Stimulated activated naive B cell treated with anti-CD40 and anti-IgM and Interleukin-4, amounts not matched to agents 10 μg/mL and 1 μg/mL and 100 μg/mL, for 72 hours (primary cell): ENCODE measurements at regions not wholly inside any gene's neighbourhood (a gene's known extent, or its start where the extent isn't known, plus 50 kb on each side); places are given as distances from the start of the nearest gene placed in this dataset.
"Not testable (repeated sequence)": the region's sequence is repeated elsewhere in the genome, so short reads cannot be mapped to it uniquely, and the experiment has no call there.

Experiments
- ATAC-seq, 2 donors: fragments of 150-1000 bp; cut with Tn5 transposase; replicated peaks; 2 replicates each; pipeline ENCODE4 v1.10.0; 2021; ENCODE audit warnings: moderate library complexity in 1 of 2
- DNase-seq: peaks from one replicate; pipeline ENCODE4 v3.0.0; 2021
- H3K27ac Mint-ChIP-seq: one replicate; pipeline ENCODE4 v1.8.0; 2022; ENCODE audit warnings: mild to moderate bottlenecking, mixed read lengths
- H3K27me3 Mint-ChIP-seq, 2 donors: one replicate each; pipeline ENCODE4 v1.8.0; 2022; ENCODE audit warnings: mixed read lengths in 2 of 2
- H3K36me3 Mint-ChIP-seq, 2 donors: one replicate each; pipeline ENCODE4 v1.8.0; 2022; ENCODE audit warnings: mixed read lengths in 2 of 2, mild to moderate bottlenecking in 1 of 2
- H3K4me1 Mint-ChIP-seq, 2 donors: one replicate each; pipeline ENCODE4 v1.8.0; 2022; ENCODE audit warnings: mixed read lengths in 2 of 2, mild to moderate bottlenecking in 1 of 2
- H3K4me3 Mint-ChIP-seq, 2 donors: one replicate each; pipeline ENCODE4 v1.8.0; 2022; ENCODE audit warnings: mild to moderate bottlenecking in 2 of 2, mixed read lengths in 2 of 2, moderate library complexity in 1 of 2
- H3K9me3 Mint-ChIP-seq, 2 donors: one replicate each; pipeline ENCODE4 v1.8.0; 2022; ENCODE audit warnings: mixed read lengths in 2 of 2, mild to moderate bottlenecking in 1 of 2

GRCh38 chr6:18602931-18603330, 215.8 kb downstream of the RNF144B start:
- H3K27me3 Mint-ChIP-seq: peaks cover 32 to 41% of the 10 kb centered on the region in 2 donors
- no peaks in the 10 kb centered on the region for H3K4me1 Mint-ChIP-seq

GRCh38 chr6:18603361-18603760, 216.2 kb downstream of the RNF144B start:
- peaks cover 34 to 43% of the 10 kb centered on the region in 2 donors for H3K27me3 Mint-ChIP-seq
- H3K27ac Mint-ChIP-seq: no peak overlapping the region
- no peaks in the 10 kb centered on the region for H3K36me3 Mint-ChIP-seq
- H3K9me3 Mint-ChIP-seq: no peaks in the 10 kb centered on the region
- DNase-seq: no peak
- no peak overlapping the region for H3K4me3 Mint-ChIP-seq
- ATAC-seq: no peak
- no peaks in the 10 kb centered on the region for H3K4me1 Mint-ChIP-seq

More at GRCh38 chr6:18602931-18603330, 215.8 kb downstream of the RNF144B start:
- ATAC-seq (no peak), DNase-seq (no peak)
- Mint-ChIP-seq H3K9me3 (no peaks in the 10 kb centered on the region), H3K27ac (no peak overlapping the region), H3K4me3 (no peak overlapping the region), H3K36me3 (no peaks in the 10 kb centered on the region)

GRCh38 chr6:18605841-18606240, 218.7 kb downstream of the RNF144B start:
- Mint-ChIP-seq H3K4me3 (no peak overlapping the region), H3K4me1 (no peaks in the 10 kb centered on the region), H3K27me3 (peaks cover 33 to 36% of the 10 kb centered on the region in 2 donors), H3K9me3 (peaks cover 4 to 5% of the 10 kb centered on the region in 2 donors), H3K27ac (no peak overlapping the region), H3K36me3 (no peaks in the 10 kb centered on the region)
- DNase-seq: no peak
- ATAC-seq: no peak

GRCh38 chr6:18609715-18610114, 222.6 kb downstream of the RNF144B start:
- ATAC-seq: no peak

GRCh38 chr6:18613319-18613925, 226.3 kb downstream of the RNF144B start:
- Mint-ChIP-seq H3K9me3 (peaks cover 4 to 7% of the 10 kb centered on the region in 2 donors), H3K36me3 (no peaks in the 10 kb centered on the region)

More at GRCh38 chr6:18609715-18610114, 222.6 kb downstream of the RNF144B start:
- Mint-ChIP-seq H3K4me3 (no peak overlapping the region), H3K27me3 (peaks cover 22 to 25% of the 10 kb centered on the region in 2 donors), H3K27ac (no peak overlapping the region), H3K4me1 (no peaks in the 10 kb centered on the region), H3K9me3 (peaks cover 4 to 5% of the 10 kb centered on the region in 2 donors), H3K36me3 (no peaks in the 10 kb centered on the region)
- no peak for DNase-seq

GRCh38 chr6:18629571-18629970, 242.4 kb downstream of the RNF144B start:
- Mint-ChIP-seq H3K36me3 (no peaks in the 10 kb centered on the region), H3K27me3 (peaks cover 0 to 6% of the 10 kb centered on the region in 2 donors)
- DNase-seq: no peak

More at GRCh38 chr6:18613319-18613925, 226.3 kb downstream of the RNF144B start:
- peaks cover 17 to 21% of the 10 kb centered on the region in 2 donors for H3K27me3 Mint-ChIP-seq
- ATAC-seq: no peak
- H3K4me3 Mint-ChIP-seq: no peak overlapping the region
- no peak for DNase-seq
- H3K27ac Mint-ChIP-seq: no peak overlapping the region
- H3K4me1 Mint-ChIP-seq: no peaks in the 10 kb centered on the region

GRCh38 chr6:18632670-18633410, 245.7 kb downstream of the RNF144B start:
- no peaks in the 10 kb centered on the region for H3K9me3 Mint-ChIP-seq
- DNase-seq (no peak), ATAC-seq (peak in 1 of 2 donors; percentile 25)
- H3K4me1 Mint-ChIP-seq: no peaks in the 10 kb centered on the region
- no peak overlapping the region for H3K27ac Mint-ChIP-seq
- no peak overlapping the region for H3K4me3 Mint-ChIP-seq
- H3K36me3 Mint-ChIP-seq: no peaks in the 10 kb centered on the region
- H3K27me3 Mint-ChIP-seq: no peaks in the 10 kb centered on the region

More at GRCh38 chr6:18629571-18629970, 242.4 kb downstream of the RNF144B start:
- Mint-ChIP-seq H3K27ac (no peak overlapping the region), H3K4me1 (no peaks in the 10 kb centered on the region), H3K4me3 (no peak overlapping the region), H3K9me3 (no peaks in the 10 kb centered on the region)
- ATAC-seq: no peak

GRCh38 chr6:18634912-18635311, 247.8 kb downstream of the RNF144B start:
- H3K36me3 Mint-ChIP-seq: no peaks in the 10 kb centered on the region
- H3K27me3 Mint-ChIP-seq: peaks cover 0 to 6% of the 10 kb centered on the region in 2 donors
- peaks cover 4 to 5% of the 10 kb centered on the region in 2 donors for H3K9me3 Mint-ChIP-seq
- no peak for ATAC-seq
- no peak overlapping the region for H3K27ac Mint-ChIP-seq
- H3K4me3 Mint-ChIP-seq: no peak overlapping the region
- no peaks in the 10 kb centered on the region for H3K4me1 Mint-ChIP-seq
- DNase-seq: no peak

- DNase-seq: no peak
- Mint-ChIP-seq H3K4me1 (no peaks in the 10 kb centered on the region), H3K4me3 (no peak overlapping the region), H3K27ac (no peak overlapping the region), H3K36me3 (no peaks in the 10 kb centered on the region), H3K27me3 (peaks cover 0 to 11% of the 10 kb centered on the region in 2 donors), H3K9me3 (peaks cover 5 to 10% of the 10 kb centered on the region in 2 donors)
- no peak for ATAC-seq
Observed at GRCh38 chr6:18640134-18640533, 253.0 kb downstream of the RNF144B start.

GRCh38 chr6:18640754-18641153, 253.6 kb downstream of the RNF144B start:
- Mint-ChIP-seq H3K9me3 (peaks cover 5 to 10% of the 10 kb centered on the region in 2 donors), H3K27ac (no peak overlapping the region), H3K4me3 (no peak overlapping the region), H3K27me3 (peaks cover 0 to 11% of the 10 kb centered on the region in 2 donors), H3K36me3 (no peaks in the 10 kb centered on the region), H3K4me1 (no peaks in the 10 kb centered on the region)
- DNase-seq: no peak
- ATAC-seq: no peak

- Mint-ChIP-seq H3K27me3 (peaks cover 0 to 4% of the 10 kb centered on the region in 2 donors), H3K9me3 (peaks cover 7 to 14% of the 10 kb centered on the region in 2 donors), H3K36me3 (no peaks in the 10 kb centered on the region), H3K4me1 (no peaks in the 10 kb centered on the region), H3K27ac (no peak overlapping the region), H3K4me3 (no peak overlapping the region)
- DNase-seq (no peak), ATAC-seq (no peak)
Observed at GRCh38 chr6:18654821-18655220, 267.7 kb downstream of the RNF144B start.

GRCh38 chr6:18656506-18656905, 269.4 kb downstream of the RNF144B start:
- Mint-ChIP-seq H3K27me3 (peaks cover 0 to 4% of the 10 kb centered on the region in 2 donors), H3K9me3 (peaks cover 7 to 17% of the 10 kb centered on the region in 2 donors), H3K27ac (no peak overlapping the region)

GRCh38 chr6:18659994-18660393, 272.8 kb downstream of the RNF144B start:
- H3K4me1 Mint-ChIP-seq, DNase-seq, H3K36me3 Mint-ChIP-seq, H3K27ac Mint-ChIP-seq, ATAC-seq, H3K27me3 Mint-ChIP-seq, H3K4me3 Mint-ChIP-seq: not testable (repeated sequence)
- H3K9me3 Mint-ChIP-seq: peaks cover 7 to 17% of the 10 kb centered on the region in 2 donors

More at GRCh38 chr6:18656506-18656905, 269.4 kb downstream of the RNF144B start:
- H3K4me3 Mint-ChIP-seq: no peak overlapping the region
- no peaks in the 10 kb centered on the region for H3K4me1 Mint-ChIP-seq
- no peak for DNase-seq
- ATAC-seq: no peak
- H3K36me3 Mint-ChIP-seq: no peaks in the 10 kb centered on the region

- no peak for ATAC-seq
- Mint-ChIP-seq H3K27ac (no peak overlapping the region), H3K27me3 (no peaks in the 10 kb centered on the region), H3K36me3 (no peaks in the 10 kb centered on the region), H3K4me3 (no peak overlapping the region), H3K4me1 (no peaks in the 10 kb centered on the region), H3K9me3 (peaks cover 3 to 11% of the 10 kb centered on the region in 2 donors)
- no peak for DNase-seq
Observed at GRCh38 chr6:18663011-18663410, 275.9 kb downstream of the RNF144B start.

- H3K27ac Mint-ChIP-seq: no peak overlapping the region
- H3K9me3 Mint-ChIP-seq: peaks cover 0 to 4% of the 10 kb centered on the region in 2 donors
- DNase-seq (no peak), ATAC-seq (no peak)
- H3K27me3 Mint-ChIP-seq: no peaks in the 10 kb centered on the region
- H3K4me1 Mint-ChIP-seq: no peaks in the 10 kb centered on the region
- no peaks in the 10 kb centered on the region for H3K36me3 Mint-ChIP-seq
- H3K4me3 Mint-ChIP-seq: no peak overlapping the region
Observed at GRCh38 chr6:18664401-18664800, 277.3 kb downstream of the RNF144B start.
